Neuron (in vitro differentiated cells): ENCODE measurements at regions not wholly inside any gene's neighbourhood (a gene's known extent, or its start where the extent isn't known, plus 50 kb on each side); places are given as distances from the start of the nearest gene placed in this dataset.
A peak's percentile ranks its signal among the peaks of the same experiment; 100 is the strongest.

ENCODE experiments used
- H2AFZ ChIP-seq: one replicate; pipeline ENCODE4 v1.6.1; 2013; ENCODE audit warnings: low read depth, mild to moderate bottlenecking, inconsistent platforms, low read length, moderate library complexity
- H3K27me3 ChIP-seq: one replicate; pipeline ENCODE4 v1.6.1; 2013; ENCODE audit warnings: low read length; ENCODE audit not compliant: insufficient read depth
- H3K36me3 ChIP-seq: one replicate; pipeline ENCODE4 v1.6.1; 2013; ENCODE audit warnings: low read length; ENCODE audit not compliant: insufficient read depth
- H3K4me1 ChIP-seq: one replicate; pipeline ENCODE4 v1.6.1; 2013; ENCODE audit warnings: low read length; ENCODE audit not compliant: insufficient read depth
- H3K4me3 ChIP-seq: 2 replicates; pipeline ENCODE4 v1.5.1; 2013; ENCODE audit warnings: mild to moderate bottlenecking, low read length, moderate library complexity
- H3K9me3 ChIP-seq: one replicate; pipeline ENCODE4 v1.6.1; 2013; ENCODE audit warnings: low read length

- peak overlapping the region; percentile 19 for H3K4me3 ChIP-seq
- no peaks in the 10 kb centered on the region for H3K27me3 ChIP-seq
- peak overlapping the region; percentile 29 for H2AFZ ChIP-seq
- no peaks in the 10 kb centered on the region for H3K9me3 ChIP-seq
- peaks cover 25% of the 10 kb centered on the region for H3K4me1 ChIP-seq
- no peaks in the 10 kb centered on the region for H3K36me3 ChIP-seq
Measured at GRCh38 chr1:224498574-224499170, 64.1 kb upstream of the WDR26 start.

GRCh38 chr1:224499204-224499603 is 64.6 kb upstream of the WDR26 start:
- H3K27me3 ChIP-seq = no peaks in the 10 kb centered on the region
- no peaks in the 10 kb centered on the region for H3K36me3 ChIP-seq
- H3K9me3 ChIP-seq = no peaks in the 10 kb centered on the region
- H3K4me1 ChIP-seq = peaks cover 26% of the 10 kb centered on the region
- H2AFZ ChIP-seq = no peak overlapping the region
- no peak overlapping the region for H3K4me3 ChIP-seq

- Histone ChIP-seq H2AFZ (no peak overlapping the region), H3K36me3 (no peaks in the 10 kb centered on the region), H3K27me3 (no peaks in the 10 kb centered on the region), H3K9me3 (no peaks in the 10 kb centered on the region), H3K4me3 (no peak overlapping the region), H3K4me1 (peaks cover 26% of the 10 kb centered on the region)
Measured at GRCh38 chr1:224500796-224501195, 66.2 kb upstream of the WDR26 start.

- Histone ChIP-seq H2AFZ (no peak overlapping the region), H3K4me3 (no peak overlapping the region), H3K4me1 (peaks cover 33% of the 10 kb centered on the region), H3K27me3 (no peaks in the 10 kb centered on the region), H3K9me3 (no peaks in the 10 kb centered on the region), H3K36me3 (no peaks in the 10 kb centered on the region)
Measured at GRCh38 chr1:224501836-224502235, 67.2 kb upstream of the WDR26 start.

GRCh38 chr1:224502459-224503160 is 68.0 kb upstream of the WDR26 start:
- peak overlapping the region; percentile 38 for H3K4me3 ChIP-seq
- no peaks in the 10 kb centered on the region for H3K9me3 ChIP-seq
- H3K36me3 ChIP-seq = no peaks in the 10 kb centered on the region
- H2AFZ ChIP-seq = peak overlapping the region; percentile 69
- no peaks in the 10 kb centered on the region for H3K27me3 ChIP-seq
- peaks cover 33% of the 10 kb centered on the region for H3K4me1 ChIP-seq

- H2AFZ ChIP-seq = peak overlapping the region; percentile 69
- H3K9me3 ChIP-seq = no peaks in the 10 kb centered on the region
- peaks cover 27% of the 10 kb centered on the region for H3K4me1 ChIP-seq
- H3K36me3 ChIP-seq = no peaks in the 10 kb centered on the region
- H3K4me3 ChIP-seq = peak overlapping the region; percentile 38
- H3K27me3 ChIP-seq = no peaks in the 10 kb centered on the region
Measured at GRCh38 chr1:224503161-224504118, 68.8 kb upstream of the WDR26 start.

- H3K36me3 ChIP-seq = no peaks in the 10 kb centered on the region
- no peaks in the 10 kb centered on the region for H3K27me3 ChIP-seq
- H3K9me3 ChIP-seq = no peaks in the 10 kb centered on the region
- H3K4me3 ChIP-seq = no peak overlapping the region
- no peak overlapping the region for H2AFZ ChIP-seq
- H3K4me1 ChIP-seq = peaks cover 23% of the 10 kb centered on the region
Measured at GRCh38 chr1:224504297-224505041, 69.9 kb upstream of the WDR26 start.

GRCh38 chr1:224505454-224506093 is 71.0 kb upstream of the WDR26 start:
- no peak overlapping the region for H2AFZ ChIP-seq
- no peaks in the 10 kb centered on the region for H3K9me3 ChIP-seq
- H3K4me3 ChIP-seq = no peak overlapping the region
- peaks cover 23% of the 10 kb centered on the region for H3K4me1 ChIP-seq
- H3K27me3 ChIP-seq = no peaks in the 10 kb centered on the region
- no peaks in the 10 kb centered on the region for H3K36me3 ChIP-seq

GRCh38 chr1:224506141-224506814 is 71.7 kb upstream of the WDR26 start:
- no peaks in the 10 kb centered on the region for H3K27me3 ChIP-seq
- peaks cover 23% of the 10 kb centered on the region for H3K4me1 ChIP-seq
- no peaks in the 10 kb centered on the region for H3K36me3 ChIP-seq
- no peak overlapping the region for H3K4me3 ChIP-seq
- no peak overlapping the region for H2AFZ ChIP-seq
- H3K9me3 ChIP-seq = no peaks in the 10 kb centered on the region

GRCh38 chr1:224507771-224508523 is 73.3 kb upstream of the WDR26 start:
- no peak overlapping the region for H2AFZ ChIP-seq
- no peaks in the 10 kb centered on the region for H3K27me3 ChIP-seq
- H3K36me3 ChIP-seq = no peaks in the 10 kb centered on the region
- H3K4me1 ChIP-seq = peaks cover 15% of the 10 kb centered on the region
- no peaks in the 10 kb centered on the region for H3K9me3 ChIP-seq
- H3K4me3 ChIP-seq = no peak overlapping the region

GRCh38 chr1:224509907-224510306 is 75.3 kb upstream of the WDR26 start:
- H3K4me3 ChIP-seq = no peak overlapping the region
- H3K36me3 ChIP-seq = no peaks in the 10 kb centered on the region
- no peaks in the 10 kb centered on the region for H3K27me3 ChIP-seq
- H3K9me3 ChIP-seq = no peaks in the 10 kb centered on the region
- H2AFZ ChIP-seq = no peak overlapping the region
- peaks cover 7% of the 10 kb centered on the region for H3K4me1 ChIP-seq
